ENCODE measurements at regions not wholly inside any gene's neighbourhood (a gene's known extent, or its start where the extent isn't known, plus 50 kb on each side); places are given as distances from the start of the nearest gene placed in this dataset.
A peak's percentile ranks its signal among the peaks of the same experiment; 100 is the strongest.

DNA sequence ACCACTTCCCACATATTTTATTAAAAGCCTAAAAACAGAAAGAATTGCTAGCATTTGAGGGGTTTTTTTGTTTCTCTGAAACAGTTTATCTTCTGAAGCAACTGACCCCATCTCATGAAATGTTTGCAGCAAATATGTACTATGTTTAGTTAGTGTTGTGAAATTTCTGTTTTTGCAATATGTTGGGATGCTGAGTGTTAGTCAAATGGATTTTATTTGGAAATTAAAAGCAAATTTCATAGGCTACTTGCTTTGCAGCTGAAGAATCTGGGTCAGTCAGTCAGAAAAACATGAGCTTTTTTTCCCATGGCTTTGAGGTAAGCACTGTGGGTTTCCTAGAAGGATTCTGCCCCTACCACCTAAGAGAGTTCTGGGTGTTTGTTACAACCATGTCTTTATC, 184.9 kb upstream of the DKK2 start:
- DNase-seq, result no peak

DNA sequence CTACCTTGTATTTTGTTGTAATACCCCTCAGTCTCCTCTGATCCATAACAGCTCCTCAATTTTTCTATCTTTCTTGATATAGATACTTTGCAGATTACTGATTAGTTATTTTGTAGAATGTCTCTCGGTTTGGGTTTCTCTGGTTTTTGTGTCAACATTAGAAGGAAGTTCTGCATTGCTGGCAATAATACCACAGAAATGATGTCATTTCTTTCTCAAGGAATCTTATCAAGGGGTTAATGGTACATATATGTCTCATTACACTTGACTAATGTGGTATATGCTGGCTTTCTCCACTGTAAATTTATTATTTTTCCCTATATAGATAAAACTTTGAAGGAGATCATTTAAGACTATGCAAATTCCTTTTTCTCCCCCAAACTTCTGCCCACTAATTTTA, 183.6 kb upstream of the DKK2 start:
- DNase-seq, result no peak

DNA sequence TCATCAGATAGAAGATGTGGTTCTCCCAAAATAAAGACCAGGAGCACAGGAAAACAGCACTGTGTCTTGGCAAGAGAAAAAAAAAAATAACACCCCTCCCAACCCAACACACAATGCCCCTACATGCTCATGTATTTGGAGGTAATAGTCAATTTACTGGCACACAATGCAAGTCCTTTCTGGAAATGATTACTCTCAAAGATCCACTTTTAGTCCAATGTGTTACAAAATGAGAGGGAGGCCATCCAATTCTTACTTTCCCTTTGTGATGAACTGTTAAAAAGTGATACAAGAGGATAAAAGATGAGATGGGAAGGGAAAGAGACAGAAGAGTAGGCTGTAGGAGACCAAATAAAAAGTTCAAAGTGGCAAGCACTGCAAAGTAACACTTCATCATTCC, 180.3 kb upstream of the DKK2 start:
- DNase-seq, result no peak

DNA sequence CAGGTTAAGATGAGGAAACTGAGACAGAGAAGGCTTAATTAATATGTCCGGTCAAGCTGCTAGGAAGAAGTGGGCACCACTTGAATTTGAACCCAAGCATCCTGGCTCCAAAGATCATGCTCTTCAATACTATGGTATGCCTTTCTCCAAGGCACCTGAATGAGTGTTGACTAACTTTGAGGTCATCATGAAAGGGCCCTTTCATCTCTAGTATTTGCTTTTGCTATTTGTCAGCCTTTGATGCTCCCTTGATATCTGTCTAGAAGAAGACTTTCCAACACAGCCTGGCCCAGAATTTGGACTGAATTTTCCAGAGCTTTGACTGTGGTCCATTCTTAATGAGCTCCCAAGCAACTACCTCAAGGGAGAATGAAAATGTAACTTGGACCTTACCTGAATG, 179.1 kb upstream of the DKK2 start:
- DNase-seq, result no peak

DNA sequence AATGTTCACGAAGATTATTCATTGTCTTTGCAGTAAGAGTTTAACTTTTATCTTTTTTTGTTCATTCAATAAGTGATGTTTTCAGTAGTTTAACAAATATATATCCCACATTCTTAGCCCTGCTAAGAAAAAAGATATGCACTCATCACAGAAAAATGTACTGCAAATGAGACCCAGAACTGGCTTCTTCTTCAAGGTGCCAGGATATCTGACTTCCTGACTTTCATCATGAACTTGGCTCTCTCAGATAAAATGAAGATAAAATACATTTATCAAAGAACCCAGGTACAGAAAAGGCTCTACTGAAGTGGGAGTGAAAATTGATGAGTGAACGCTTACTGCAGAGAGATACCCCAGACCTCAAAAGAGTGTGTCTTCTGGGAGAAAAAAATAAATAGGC, 177.8 kb upstream of the DKK2 start:
- DNase-seq, result no peak

DNA sequence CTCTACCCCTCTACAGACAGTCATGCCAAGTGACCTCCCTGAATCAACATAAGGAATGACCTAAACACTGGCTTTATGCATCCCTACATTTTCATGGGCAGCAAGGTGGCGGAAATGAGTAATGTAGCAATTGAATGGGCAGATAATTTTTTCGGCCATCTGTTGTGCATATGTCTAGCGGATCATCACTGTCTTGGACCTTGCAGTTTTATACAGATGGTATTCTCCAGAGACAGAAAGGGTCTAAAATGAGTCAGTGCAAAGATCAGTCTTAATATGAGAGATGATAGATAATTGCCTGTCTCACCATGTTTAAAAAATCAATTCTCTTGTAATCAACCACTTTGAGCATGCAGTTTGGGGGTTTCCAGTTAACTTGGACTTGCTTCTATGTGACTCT, 177.3 kb upstream of the DKK2 start:
- DNase-seq, result no peak

DNA sequence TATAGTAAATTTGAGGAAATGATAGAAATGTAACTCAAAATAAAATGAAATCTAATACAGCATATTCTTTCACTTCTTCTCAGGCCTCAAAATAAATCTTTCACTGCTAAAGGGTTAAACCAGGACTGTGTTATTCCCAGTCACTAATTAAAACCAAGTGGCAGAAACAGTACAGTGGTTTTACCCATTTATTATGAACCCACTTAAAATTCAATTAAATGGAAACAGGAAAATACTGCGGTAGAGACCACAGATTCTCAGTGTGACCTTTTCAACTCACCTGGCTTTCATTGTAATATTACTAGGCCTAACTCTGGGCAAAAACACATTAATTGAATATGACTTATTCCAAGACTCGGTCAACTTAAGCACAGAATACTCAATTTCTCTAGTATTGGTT, 176.5 kb upstream of the DKK2 start:
- no peak for DNase-seq

DNA sequence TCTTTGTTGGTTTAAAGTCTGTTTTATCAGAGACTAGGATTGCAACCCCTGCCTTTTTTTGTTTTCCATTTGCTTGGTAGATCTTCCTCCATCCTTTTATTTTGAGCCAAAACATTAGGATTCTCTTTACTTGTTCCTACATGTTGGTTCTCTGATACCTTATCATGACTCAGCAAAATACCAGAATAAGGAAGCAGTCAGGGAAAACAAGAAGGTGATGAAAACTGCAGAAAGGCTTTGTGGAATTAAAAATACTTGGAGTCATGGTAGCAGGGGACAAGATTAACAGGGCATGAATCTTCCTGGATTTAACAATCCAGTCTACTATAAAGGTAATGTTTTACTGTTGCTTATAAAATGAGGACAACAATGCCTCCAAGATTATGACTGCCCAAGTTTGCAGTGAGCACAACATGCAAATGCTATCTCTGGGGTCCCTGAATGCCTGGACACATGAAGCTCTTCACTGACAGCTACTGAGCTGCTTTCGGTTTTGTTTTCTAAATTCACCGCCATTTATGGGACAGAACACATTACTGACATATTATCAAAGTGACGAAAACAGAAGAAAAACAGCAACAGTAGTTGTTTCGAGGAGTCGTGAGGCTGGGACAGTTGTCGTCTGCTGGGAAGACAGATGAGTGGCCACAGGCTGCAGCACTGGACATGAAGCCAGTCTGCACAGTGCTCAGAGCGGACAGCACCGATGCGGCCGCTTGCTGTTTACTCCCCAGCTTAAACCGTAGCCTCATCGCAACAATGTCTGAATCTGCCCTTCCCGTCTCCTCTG, 174.5 kb upstream of the DKK2 start:
- DNase-seq, result no peak

DNA sequence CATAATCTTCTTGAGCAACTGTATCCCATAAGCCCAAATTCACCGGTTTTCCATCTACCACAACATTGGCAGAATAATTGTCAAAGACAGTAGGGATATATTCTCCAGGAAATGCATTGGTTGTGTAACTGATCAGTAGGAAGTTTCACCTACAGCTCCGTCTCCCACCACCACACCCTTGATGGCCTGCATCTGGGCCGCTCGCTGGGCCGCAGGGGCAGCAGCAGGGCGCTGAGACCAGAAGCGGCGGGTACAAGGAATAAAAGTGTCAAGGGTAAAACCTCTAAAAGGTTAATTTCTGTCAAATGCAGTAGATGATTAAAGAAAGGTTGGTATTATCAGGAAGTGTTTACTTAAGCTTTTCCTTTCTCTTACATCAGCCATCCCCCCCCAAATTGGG, 167.6 kb upstream of the DKK2 start:
- DNase-seq, result no peak

DNA sequence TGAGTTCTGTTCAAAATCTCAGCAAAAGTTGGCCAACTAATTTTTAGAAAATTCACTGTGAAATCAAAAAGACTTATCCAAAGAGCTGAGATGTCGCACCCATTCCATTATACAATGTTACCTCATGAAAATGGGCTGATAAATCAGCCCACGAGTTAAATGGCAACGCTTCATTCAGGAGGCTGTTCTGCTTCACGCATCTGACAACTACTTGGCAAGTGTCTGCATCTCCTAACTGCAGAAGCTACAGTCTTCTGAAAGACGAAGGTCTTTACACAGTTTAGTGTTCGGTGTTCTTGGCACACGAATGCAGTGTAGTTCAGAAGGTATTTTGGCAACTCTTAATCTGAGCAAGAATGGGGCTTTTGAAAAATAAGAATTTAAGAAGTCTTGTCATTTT, 166.6 kb upstream of the DKK2 start:
- no peak for DNase-seq

DNA sequence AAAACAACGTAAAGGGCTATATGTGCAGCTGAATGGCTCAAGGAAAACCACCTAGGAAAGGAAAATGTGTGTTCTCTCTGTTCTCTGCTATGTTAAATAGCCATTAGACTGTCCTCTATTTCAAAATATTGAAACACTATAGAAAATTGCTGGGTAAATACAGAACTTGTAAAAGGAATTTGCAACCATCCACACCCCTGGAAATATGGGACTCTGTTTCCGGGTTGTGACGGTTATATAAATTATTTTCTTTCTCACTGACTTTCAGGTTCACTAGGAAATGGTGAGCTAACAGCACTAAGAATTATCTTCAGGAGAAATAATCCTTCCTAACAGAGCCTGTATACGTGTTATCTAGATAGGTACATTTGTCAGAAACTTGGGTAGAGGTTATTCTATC, 161.0 kb upstream of the DKK2 start:
- no peak for DNase-seq

DNA sequence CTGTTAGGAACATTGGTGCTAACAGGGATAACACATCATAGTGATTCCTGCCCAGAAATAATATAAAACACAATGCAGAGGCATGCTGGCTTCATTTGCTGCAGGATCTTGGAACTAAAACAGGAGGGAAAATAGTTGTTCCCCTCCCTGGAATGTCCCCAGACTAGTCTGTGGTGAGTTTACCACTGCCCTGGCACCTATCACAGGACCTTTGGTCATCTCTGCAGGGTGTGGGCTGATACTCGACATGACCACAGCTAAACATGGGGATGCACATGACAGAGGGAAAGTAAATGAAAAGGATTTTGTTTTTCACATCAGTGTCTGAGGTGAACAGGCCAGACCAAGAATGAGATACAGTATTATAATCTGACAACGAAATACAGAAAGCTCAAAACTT, 160.2 kb upstream of the DKK2 start:
- no peak for DNase-seq

DNA sequence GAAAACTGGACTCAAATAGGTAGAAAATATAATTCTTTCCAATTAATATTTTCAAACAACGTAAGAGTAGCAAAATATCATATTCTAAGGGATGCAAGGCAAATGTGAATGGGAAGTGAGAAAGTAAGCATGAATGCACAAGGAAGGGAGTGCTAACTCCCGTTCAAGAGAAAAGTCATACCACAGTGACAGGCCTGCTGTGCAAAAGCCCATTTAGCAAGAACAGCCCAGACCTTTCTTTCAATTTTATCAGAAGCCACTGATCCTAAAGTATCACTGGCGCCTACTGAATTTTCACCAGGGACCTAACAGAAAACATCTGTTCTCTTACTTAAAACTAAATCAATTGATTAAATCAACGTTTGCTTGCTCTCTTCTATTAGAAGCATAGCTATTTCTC, 157.9 kb upstream of the DKK2 start:
- no peak for DNase-seq

DNA sequence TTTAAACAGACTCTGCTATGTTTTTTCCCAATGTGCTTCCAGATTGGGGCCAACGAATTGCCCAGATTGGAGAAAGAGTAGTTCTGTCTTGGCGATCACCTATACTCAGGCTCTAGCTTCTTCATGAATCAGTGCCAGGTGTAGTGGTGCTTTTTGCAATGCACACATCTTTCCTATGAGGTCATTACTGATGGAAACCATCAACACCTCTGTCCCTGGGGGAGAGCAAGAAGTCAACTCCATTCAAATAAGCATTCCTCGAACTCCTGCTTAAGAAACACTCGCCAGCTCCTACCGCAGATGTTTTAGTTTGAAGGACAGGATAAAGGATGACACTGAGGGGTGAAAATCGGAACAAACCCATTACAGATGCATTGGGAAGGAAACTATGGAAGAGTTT, 156.5 kb upstream of the DKK2 start:
- no peak for DNase-seq

DNA sequence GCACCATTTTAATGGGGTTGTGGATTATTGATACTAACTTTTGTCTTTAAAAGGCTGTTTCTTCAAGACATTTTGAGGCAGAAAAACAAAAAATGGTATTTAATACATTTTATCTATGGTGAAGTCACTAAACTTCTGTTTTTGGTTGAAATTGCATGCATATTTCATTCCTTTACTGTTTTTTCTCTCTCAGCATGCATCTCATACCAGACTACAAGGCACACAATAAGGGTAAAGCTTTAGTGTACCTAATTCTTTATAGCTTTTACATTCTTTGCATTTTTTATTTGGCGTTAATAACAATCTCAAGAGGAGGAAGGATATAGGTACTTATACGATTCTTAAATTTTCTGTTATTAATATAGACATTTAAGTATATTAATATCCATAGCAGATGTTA, 151.0 kb upstream of the DKK2 start:
- no peak for DNase-seq

DNA sequence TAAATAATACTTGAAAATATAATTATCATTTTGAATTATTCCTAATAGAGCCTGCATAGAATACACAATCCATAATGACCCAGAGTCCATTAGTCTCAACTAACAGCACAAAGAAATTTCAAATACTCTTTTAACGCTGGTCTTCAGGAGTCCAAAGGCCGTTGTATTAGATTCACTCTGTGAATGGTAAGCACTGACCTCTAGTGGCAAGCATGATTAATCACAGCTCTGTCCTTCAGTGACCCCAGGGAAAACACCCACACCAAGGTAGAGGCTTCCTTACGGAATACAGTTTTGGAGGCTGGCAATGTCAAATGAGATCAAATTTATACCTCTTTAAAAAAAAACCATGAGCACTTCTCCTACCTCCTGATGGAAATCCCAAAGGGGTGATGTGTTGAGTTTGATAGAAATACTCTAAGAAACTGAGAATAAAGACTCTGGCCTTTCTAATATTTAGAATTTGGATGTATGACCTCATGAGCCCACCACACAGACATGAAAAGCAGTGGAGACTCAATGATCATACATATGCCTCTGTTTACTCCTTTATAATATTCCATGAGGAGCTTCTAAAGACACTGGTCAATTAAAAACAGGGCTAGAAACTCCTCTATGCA, 147.2 kb upstream of the DKK2 start:
- peak; percentile 40 for DNase-seq

DNA sequence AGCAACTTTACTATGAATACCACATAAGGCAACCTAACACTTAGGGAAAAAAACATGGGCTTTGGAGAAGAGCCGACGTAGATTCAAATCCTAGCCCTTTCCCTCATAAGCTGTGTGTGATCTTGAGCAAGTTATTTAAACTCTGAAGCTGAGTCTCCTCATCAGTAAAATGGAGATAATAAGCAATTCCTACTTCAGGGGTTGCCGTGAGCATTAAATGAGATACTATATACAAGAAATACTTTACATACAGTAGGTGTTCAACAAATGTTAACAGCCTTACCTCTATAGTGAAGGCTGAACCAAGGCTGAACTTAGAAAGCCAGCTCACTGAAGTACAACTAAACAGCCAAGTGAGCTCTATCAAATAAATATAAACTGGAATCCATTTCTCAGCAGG, 146.2 kb upstream of the DKK2 start:
- no peak for DNase-seq

DNA sequence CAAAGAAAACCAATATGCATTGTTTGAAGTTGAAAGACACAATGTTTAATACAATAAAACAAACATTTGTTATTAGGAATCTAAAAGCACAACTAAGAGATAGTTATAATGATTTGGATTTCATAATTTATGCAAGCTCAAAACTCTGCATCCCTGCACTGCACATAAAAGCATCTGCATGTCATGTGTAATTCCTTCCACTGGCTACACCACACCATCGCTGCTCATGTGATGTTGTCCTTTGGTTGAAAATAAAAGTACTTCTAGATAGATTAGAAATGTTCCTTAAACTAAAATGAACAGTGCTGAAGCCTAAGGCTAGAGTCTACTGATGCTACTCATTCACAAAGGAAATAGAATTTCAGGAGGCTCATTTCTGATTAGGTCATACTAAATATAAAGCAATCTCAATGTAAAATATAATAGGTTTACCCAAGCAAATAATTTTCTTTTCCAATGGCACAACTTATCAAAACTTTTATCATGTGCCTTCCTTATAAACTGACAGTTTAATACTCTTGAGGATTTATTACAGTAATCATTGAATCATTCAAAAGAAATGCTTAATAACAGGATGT, 130.8 kb upstream of the DKK2 start:
- DNase-seq, result no peak

DNA sequence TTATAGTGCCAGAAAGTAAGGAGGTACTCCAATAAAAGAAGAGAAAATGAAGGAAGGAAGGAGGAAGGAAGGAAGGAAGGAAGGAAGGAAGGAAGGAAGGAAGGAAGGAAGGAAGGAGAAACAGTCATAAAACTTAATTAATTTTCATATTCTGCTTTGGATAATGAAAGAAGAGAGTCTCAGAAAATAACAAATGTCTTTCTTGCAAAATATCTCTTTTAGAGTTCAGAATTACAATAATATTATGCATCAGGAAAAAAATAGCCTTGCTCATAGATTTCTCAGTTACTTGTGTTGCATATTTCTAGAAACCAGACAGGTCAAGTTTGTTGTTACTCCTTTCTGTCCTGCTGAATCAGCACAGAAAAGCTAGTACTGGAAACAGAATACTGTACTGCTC, 130.1 kb upstream of the DKK2 start:
- DNase-seq, result no peak

DNA sequence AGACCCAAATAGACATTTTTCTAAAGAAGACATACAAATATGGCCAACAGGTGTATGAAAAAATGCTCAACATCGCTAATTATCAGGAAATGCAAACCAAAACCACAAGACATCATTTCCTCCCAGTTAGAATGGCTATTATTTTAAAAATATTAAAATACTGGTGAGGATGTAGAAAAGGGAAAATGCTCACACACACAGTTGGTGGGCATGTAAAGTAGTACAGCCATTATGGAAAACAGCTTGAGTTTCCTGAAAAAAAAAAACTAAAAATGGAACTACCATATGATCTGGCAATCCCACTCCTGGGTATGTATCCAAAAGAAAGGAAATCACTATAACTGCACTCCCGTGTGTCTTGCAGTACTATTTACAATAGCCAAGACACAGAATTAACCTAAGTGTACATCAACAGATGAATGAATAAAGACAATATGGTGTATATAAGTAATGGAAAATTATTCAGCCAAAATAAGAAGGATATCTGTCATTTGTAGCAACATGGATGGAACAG, 128.9 kb upstream of the DKK2 start:
- no peak for DNase-seq

DNA sequence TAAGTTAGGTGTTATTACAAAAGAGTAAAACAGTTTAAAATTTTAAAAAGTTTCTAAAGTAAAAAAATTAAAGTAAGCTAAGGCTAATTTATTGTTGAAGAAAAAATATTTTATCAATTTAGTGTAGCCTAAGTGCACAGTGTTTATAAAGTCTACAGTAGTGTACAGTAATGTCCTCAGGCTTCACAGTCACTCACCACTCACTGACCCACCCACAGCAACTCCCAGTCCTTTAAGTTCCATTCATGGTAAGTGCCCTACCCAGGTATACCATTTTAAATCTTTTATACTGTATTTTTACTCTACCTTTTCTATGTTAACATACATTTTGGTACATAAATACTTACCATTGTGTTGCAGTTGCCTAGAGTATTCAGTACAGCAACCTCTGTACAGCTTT, 120.3 kb upstream of the DKK2 start:
- DNase-seq, result no peak

DNA sequence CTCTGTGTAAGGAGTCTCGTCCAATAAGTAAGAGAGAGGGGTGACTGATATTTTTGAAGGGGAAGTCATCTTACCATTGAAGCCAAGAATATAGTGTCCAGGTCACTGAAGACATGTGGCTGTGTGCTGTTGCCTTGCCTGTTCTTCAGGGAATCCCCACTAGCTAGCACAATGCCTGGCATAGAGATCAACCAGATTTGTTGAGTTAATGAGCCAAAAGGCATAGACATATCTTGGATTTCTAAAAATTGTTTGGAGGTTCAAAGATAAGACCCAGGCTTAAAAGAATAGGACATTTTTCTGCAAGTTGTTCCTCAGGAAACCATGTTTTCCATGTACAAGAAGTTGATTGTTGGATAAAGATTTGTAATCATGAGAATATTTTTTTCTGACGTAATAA, 119.3 kb upstream of the DKK2 start:
- DNase-seq, result no peak

DNA sequence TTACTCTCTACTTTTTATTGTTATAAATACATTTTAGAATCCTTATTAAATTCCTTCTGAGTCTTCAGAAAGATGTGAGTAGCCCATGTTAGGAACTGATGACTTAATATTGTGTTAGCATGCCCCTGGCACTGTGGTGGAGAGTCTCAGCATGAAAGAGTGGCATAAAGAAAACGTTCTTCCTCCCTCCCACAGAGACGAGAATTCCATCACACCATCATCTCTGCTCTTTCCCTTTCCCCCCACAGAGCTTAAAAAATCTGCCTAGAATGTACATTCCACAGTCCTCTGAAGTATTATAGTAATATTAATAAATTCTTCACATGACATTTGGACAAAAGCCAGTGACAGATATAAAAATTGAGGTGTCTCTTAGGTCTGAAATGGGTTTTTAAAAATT, 117.8 kb upstream of the DKK2 start:
- DNase-seq, result no peak

DNA sequence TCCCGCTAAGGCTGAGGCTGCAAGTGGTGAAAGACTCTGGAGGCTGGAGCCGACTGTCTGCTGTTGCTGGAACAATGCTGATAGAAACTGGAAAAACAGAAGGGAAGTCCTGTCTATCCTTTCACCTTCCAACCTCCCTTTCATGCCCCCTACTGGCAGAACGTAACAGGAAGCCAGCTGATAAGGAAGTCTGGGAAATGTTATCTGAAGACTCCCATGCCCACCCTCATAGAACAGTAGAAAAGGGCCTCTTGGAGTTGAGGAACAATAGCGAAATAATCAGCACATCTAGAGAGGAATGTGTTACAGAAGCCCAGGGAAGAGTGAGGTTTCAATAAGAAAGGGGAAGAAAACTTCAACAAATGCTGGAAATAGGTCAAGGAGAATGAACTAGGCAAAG, 117.1 kb upstream of the DKK2 start:
- DNase-seq, result no peak

DNA sequence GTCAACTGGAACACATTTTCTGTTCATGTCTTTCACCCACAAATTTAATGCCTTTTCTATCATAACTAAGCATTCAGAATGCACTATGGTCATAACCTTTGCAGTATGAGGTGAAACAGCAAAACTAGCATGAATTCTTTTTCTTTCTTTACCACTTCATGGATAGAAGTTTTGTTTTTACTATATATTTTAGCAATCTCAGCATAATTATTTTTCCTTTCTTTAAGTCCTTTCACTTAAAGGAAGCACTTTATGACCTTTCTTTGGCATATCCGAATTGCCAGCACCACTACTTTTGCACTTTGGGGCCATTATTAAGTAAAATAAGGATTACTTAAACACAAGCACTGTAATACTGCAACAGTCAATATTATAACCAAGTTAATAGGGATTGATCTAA, 115.1 kb upstream of the DKK2 start:
- no peak for DNase-seq
